ENCODE measurements at regions not wholly inside any gene's neighbourhood (a gene's known extent, or its start where the extent isn't known, plus 50 kb on each side); places are given as distances from the start of the nearest gene placed in this dataset.
"Not testable (repeated sequence)": the region's sequence is repeated elsewhere in the genome, so short reads cannot be mapped to it uniquely, and the experiment has no call there.

DNA sequence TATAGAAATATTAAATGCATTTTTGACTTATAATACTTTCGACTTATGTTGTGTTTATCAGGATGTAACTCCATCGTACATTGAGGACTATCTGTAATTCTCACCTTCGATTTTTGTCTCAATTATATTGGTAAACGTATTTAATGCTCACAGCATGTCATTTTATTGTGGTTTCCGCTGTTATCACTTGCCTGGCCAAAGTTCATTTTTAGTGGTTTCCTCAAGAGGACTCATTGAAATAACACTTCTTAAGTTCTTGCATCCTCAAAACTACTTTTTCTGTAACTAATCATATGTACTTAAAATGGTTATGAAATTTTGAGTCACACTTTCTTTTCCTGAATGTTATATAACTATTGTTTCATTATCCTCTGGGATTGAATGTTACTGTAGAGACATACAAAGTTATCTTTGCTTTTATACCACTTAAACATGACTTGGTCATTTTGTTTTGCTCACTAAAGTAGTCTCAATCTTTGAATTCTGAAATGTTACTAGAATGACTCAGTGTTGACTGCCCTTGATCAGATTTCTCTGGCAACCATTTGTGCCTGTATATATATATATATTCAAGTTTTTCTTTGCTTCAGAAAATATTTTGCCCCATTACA, 289.6 kb upstream of the PROX1 start:
- Histone ChIP-seq H3K4me3 (ENCODE audit: low read depth, low read length, poor library complexity, severe bottlenecking) (no peak overlapping the region), H3K36me3 (ENCODE audit: insufficient read depth, low read length) (no peaks in the 10 kb centered on the region), H4K20me1 (ENCODE audit: insufficient read depth, low read length) (no peaks in the 10 kb centered on the region), H3K9me2 (ENCODE audit: insufficient read depth, low read length) (no peaks in the 10 kb centered on the region), H3K27ac (ENCODE audit: low read depth, low read length, poor library complexity, severe bottlenecking) (no peak overlapping the region), H3K4me1 (ENCODE audit: insufficient read depth, low read length, poor library complexity, severe bottlenecking) (no peaks in the 10 kb centered on the region), H3K4me2 (ENCODE audit: low read length) (no peak overlapping the region), H3K9me3 (ENCODE audit: low read length) (no peaks in the 10 kb centered on the region), H2AFZ (ENCODE audit: low read length) (no peak overlapping the region), H3K79me2 (ENCODE audit: insufficient read depth, low read depth, low read length) (no peaks in the 10 kb centered on the region)
- DNase-seq (ENCODE audit: low spot score), result no peak
- no peak for TF ChIP-seq CTCF (conservative IDR thresholded peaks at IDR 0.05; ENCODE audit: low read length)
- TF ChIP-seq EZH2phosphoT487 (IDR thresholded peaks at IDR 0.05; ENCODE audit: borderline replicate concordance, low read depth, low read length), result no peak
- ChIA-PET POLR2A (interaction anchor here (0.9 kb wide), 1 partner anchor 12 kb away, joined by 3 read pairs; no protein-coding TSS in a partner anchor), CTCF (ENCODE audit: unreplicated experiment) (no interaction called here)
- intact Hi-C loops (cut with micrococcal nuclease; ENCODE audit: unreplicated experiment), result no loop called here
- no TSS peak for BruUV-seq (replicated peaks)

- no peaks in the 10 kb centered on the region for H3K9me3 ChIP-seq (ENCODE audit: low read length)
- DNase-seq (ENCODE audit: low spot score), result no peak
- H3K4me3 ChIP-seq (ENCODE audit: low read depth, low read length, poor library complexity, severe bottlenecking), result no peak overlapping the region
- TF ChIP-seq CTCF (conservative IDR thresholded peaks at IDR 0.05; ENCODE audit: low read length) (no peak), EZH2phosphoT487 (IDR thresholded peaks at IDR 0.05; ENCODE audit: borderline replicate concordance, low read depth, low read length) (no peak)
- H3K4me2 ChIP-seq (ENCODE audit: low read length), result no peak overlapping the region
- no peaks in the 10 kb centered on the region for H3K36me3 ChIP-seq (ENCODE audit: insufficient read depth, low read length)
- no peaks in the 10 kb centered on the region for H3K9me2 ChIP-seq (ENCODE audit: insufficient read depth, low read length)
- no peaks in the 10 kb centered on the region for H4K20me1 ChIP-seq (ENCODE audit: insufficient read depth, low read length)
- intact Hi-C loops (cut with micrococcal nuclease; ENCODE audit: unreplicated experiment), result no loop called here
- ChIA-PET CTCF (ENCODE audit: unreplicated experiment) (no interaction called here), POLR2A (no interaction called here)
- H3K79me2 ChIP-seq (ENCODE audit: insufficient read depth, low read depth, low read length), result no peaks in the 10 kb centered on the region
- no peak overlapping the region for H2AFZ ChIP-seq (ENCODE audit: low read length)
- H3K27ac ChIP-seq (ENCODE audit: low read depth, low read length, poor library complexity, severe bottlenecking), result no peak overlapping the region
- BruUV-seq (replicated peaks), result no TSS peak
- no peaks in the 10 kb centered on the region for H3K4me1 ChIP-seq (ENCODE audit: insufficient read depth, low read length, poor library complexity, severe bottlenecking)
Observed at GRCh38 chr1:213702703-213703102, 285.1 kb upstream of the PROX1 start.

DNA sequence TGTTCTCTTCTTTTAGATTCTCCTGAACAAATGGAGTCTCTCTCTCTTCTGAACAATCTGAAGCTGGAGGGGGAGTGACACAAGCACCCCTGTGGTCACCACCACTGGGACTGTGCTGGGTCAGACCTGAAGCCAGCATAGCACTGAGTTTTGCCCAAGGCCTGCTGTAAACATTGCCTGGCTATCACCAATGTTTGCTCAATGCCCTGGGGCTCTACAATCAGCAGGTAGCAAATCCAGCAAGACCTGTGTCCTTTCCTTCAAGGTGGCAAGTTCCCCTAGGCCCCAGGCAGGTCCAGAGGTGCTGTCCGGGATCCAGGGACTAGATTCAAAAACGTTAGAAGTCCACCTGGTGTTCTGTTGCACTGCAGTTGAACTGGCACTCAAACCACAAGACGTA, 282.8 kb upstream of the PROX1 start:
- ChIA-PET POLR2A (no interaction called here), CTCF (ENCODE audit: unreplicated experiment) (no interaction called here)
- Histone ChIP-seq H3K27ac (ENCODE audit: low read depth, low read length, poor library complexity, severe bottlenecking) (no peak overlapping the region), H3K9me2 (ENCODE audit: insufficient read depth, low read length) (no peaks in the 10 kb centered on the region), H3K4me1 (ENCODE audit: insufficient read depth, low read length, poor library complexity, severe bottlenecking) (no peaks in the 10 kb centered on the region), H4K20me1 (ENCODE audit: insufficient read depth, low read length) (no peaks in the 10 kb centered on the region), H3K79me2 (ENCODE audit: insufficient read depth, low read depth, low read length) (no peaks in the 10 kb centered on the region), H3K4me2 (ENCODE audit: low read length) (no peak overlapping the region), H3K9me3 (ENCODE audit: low read length) (no peaks in the 10 kb centered on the region), H3K4me3 (ENCODE audit: low read depth, low read length, poor library complexity, severe bottlenecking) (no peak overlapping the region), H3K36me3 (ENCODE audit: insufficient read depth, low read length) (no peaks in the 10 kb centered on the region), H2AFZ (ENCODE audit: low read length) (no peak overlapping the region)
- TF ChIP-seq EZH2phosphoT487 (IDR thresholded peaks at IDR 0.05; ENCODE audit: borderline replicate concordance, low read depth, low read length) (no peak), CTCF (conservative IDR thresholded peaks at IDR 0.05; ENCODE audit: low read length) (no peak)
- BruUV-seq (replicated peaks), result no TSS peak
- intact Hi-C loops (cut with micrococcal nuclease; ENCODE audit: unreplicated experiment), result no loop called here
- no peak for DNase-seq (ENCODE audit: low spot score)

GRCh38 chr1:213711833-213712490, 275.8 kb upstream of the PROX1 start:
- H3K79me2 ChIP-seq (ENCODE audit: insufficient read depth, low read depth, low read length); H2AFZ ChIP-seq (ENCODE audit: low read length); H3K9me2 ChIP-seq (ENCODE audit: insufficient read depth, low read length); H3K9me3 ChIP-seq (ENCODE audit: low read length); BruUV-seq (replicated peaks); CTCF ChIA-PET (ENCODE audit: unreplicated experiment); DNase-seq (ENCODE audit: low spot score); H3K4me1 ChIP-seq (ENCODE audit: insufficient read depth, low read length, poor library complexity, severe bottlenecking); H3K27ac ChIP-seq (ENCODE audit: low read depth, low read length, poor library complexity, severe bottlenecking); H3K4me2 ChIP-seq (ENCODE audit: low read length); POLR2A ChIA-PET; H3K4me3 ChIP-seq (ENCODE audit: low read depth, low read length, poor library complexity, severe bottlenecking); intact Hi-C loops (cut with micrococcal nuclease; ENCODE audit: unreplicated experiment); H3K36me3 ChIP-seq (ENCODE audit: insufficient read depth, low read length); H4K20me1 ChIP-seq (ENCODE audit: insufficient read depth, low read length): not testable (repeated sequence)
